ENCODE measurements at regions not wholly inside any gene's neighbourhood (a gene's known extent, or its start where the extent isn't known, plus 50 kb on each side); places are given as distances from the start of the nearest gene placed in this dataset.

GRCh38 chr4:24226667-24227066, 336.8 kb upstream of the PPARGC1A start:
- Mint-ChIP-seq H3K9me3 (peaks cover 10% of the 10 kb centered on the region), H3K27me3 (peaks cover 5% of the 10 kb centered on the region), H3K27ac (no peak overlapping the region), H3K4me1 (ENCODE audit: low read depth) (no peaks in the 10 kb centered on the region), H3K36me3 (ENCODE audit: low read depth) (no peaks in the 10 kb centered on the region), H3K4me3 (no peak overlapping the region)
- POLR2A ChIA-PET, result no interaction called here
- CTCF ChIA-PET, result no interaction called here
- no peak for TF ChIP-seq CTCF (IDR thresholded peaks at IDR 0.05)
- intact Hi-C loops (cut with micrococcal nuclease), result no loop called here
- DNase-seq, result no peak
- ATAC-seq, result no peak

GRCh38 chr4:24226023-24226422, 336.2 kb upstream of the PPARGC1A start:
- DNase-seq, result no peak
- Mint-ChIP-seq H3K4me3 (no peak overlapping the region), H3K27ac (no peak overlapping the region), H3K9me3 (peaks cover 10% of the 10 kb centered on the region), H3K4me1 (ENCODE audit: low read depth) (no peaks in the 10 kb centered on the region), H3K36me3 (ENCODE audit: low read depth) (no peaks in the 10 kb centered on the region), H3K27me3 (peaks cover 5% of the 10 kb centered on the region)
- intact Hi-C loops (cut with micrococcal nuclease), result no loop called here
- ATAC-seq, result no peak
- TF ChIP-seq CTCF (IDR thresholded peaks at IDR 0.05), result no peak
- POLR2A ChIA-PET, result no interaction called here
- CTCF ChIA-PET, result no interaction called here

GRCh38 chr4:24224446-24224845, 334.6 kb upstream of the PPARGC1A start:
- CTCF ChIA-PET, result no interaction called here
- intact Hi-C loops (cut with micrococcal nuclease), result no loop called here

GRCh38 chr4:24219209-24219608, 329.4 kb upstream of the PPARGC1A start:
- Mint-ChIP-seq H3K4me3 (no peak overlapping the region), H3K9me3 (no peaks in the 10 kb centered on the region), H3K4me1 (ENCODE audit: low read depth) (no peaks in the 10 kb centered on the region), H3K27me3 (no peaks in the 10 kb centered on the region), H3K27ac (no peak overlapping the region), H3K36me3 (ENCODE audit: low read depth) (no peaks in the 10 kb centered on the region)
- DNase-seq (no peak), ATAC-seq (no peak)
- ChIA-PET CTCF (no interaction called here), POLR2A (no interaction called here)
- no peak for TF ChIP-seq CTCF (IDR thresholded peaks at IDR 0.05)
- intact Hi-C loops (cut with micrococcal nuclease), result no loop called here

More at GRCh38 chr4:24224446-24224845, 334.6 kb upstream of the PPARGC1A start:
- Mint-ChIP-seq H3K27ac (no peak overlapping the region), H3K4me1 (ENCODE audit: low read depth) (no peaks in the 10 kb centered on the region), H3K27me3 (peaks cover 5% of the 10 kb centered on the region), H3K9me3 (peaks cover 8% of the 10 kb centered on the region), H3K4me3 (no peak overlapping the region), H3K36me3 (ENCODE audit: low read depth) (no peaks in the 10 kb centered on the region)
- DNase-seq (no peak), ATAC-seq (no peak)
- no peak for TF ChIP-seq CTCF (IDR thresholded peaks at IDR 0.05)
- POLR2A ChIA-PET, result no interaction called here

GRCh38 chr4:24218566-24218965, 328.7 kb upstream of the PPARGC1A start:
- intact Hi-C loops (cut with micrococcal nuclease), result no loop called here
- Mint-ChIP-seq H3K36me3 (ENCODE audit: low read depth) (no peaks in the 10 kb centered on the region), H3K27me3 (no peaks in the 10 kb centered on the region)

More at GRCh38 chr4:24218566-24218965, 328.7 kb upstream of the PPARGC1A start:
- H3K9me3 Mint-ChIP-seq, result no peaks in the 10 kb centered on the region
- DNase-seq, result no peak
- H3K4me3 Mint-ChIP-seq, result no peak overlapping the region
- CTCF ChIA-PET, result no interaction called here
- no peak for ATAC-seq
- POLR2A ChIA-PET, result no interaction called here
- H3K4me1 Mint-ChIP-seq (ENCODE audit: low read depth), result no peaks in the 10 kb centered on the region
- no peak overlapping the region for H3K27ac Mint-ChIP-seq
- TF ChIP-seq CTCF (IDR thresholded peaks at IDR 0.05), result no peak
